SK-N-SH treated with all-trans-retinoic acid at 6 μM for 48 hours (cell line): ENCODE measurements at regions not wholly inside any gene's neighbourhood (a gene's known extent, or its start where the extent isn't known, plus 50 kb on each side); places are given as distances from the start of the nearest gene placed in this dataset.

Source experiments
- GLIS3 ChIP-seq: fragments of 250-450 bp; sonication (Bioruptor Pico); IDR thresholded peaks from 2 replicates; pipeline ENCODE4 v1.5.0; 2020; ENCODE audit warnings: mild to moderate bottlenecking, moderate library complexity
- ZFP3 ChIP-seq: fragments of 250-450 bp; sonication (Bioruptor Pico); IDR thresholded peaks from 2 replicates; pipeline ENCODE4 v1.5.0; 2020; ENCODE audit warnings: mild to moderate bottlenecking, moderate library complexity

GRCh38 chr2:216911886-216912285, 52.0 kb upstream of the TNP1 start:
- no peak for TF ChIP-seq GLIS3 (CRISPR knock-in tag)
- TF ChIP-seq ZFP3 (CRISPR knock-in tag) = no peak
